ENCODE measurements at regions not wholly inside any gene's neighbourhood (a gene's known extent, or its start where the extent isn't known, plus 50 kb on each side); places are given as distances from the start of the nearest gene placed in this dataset.

DNA sequence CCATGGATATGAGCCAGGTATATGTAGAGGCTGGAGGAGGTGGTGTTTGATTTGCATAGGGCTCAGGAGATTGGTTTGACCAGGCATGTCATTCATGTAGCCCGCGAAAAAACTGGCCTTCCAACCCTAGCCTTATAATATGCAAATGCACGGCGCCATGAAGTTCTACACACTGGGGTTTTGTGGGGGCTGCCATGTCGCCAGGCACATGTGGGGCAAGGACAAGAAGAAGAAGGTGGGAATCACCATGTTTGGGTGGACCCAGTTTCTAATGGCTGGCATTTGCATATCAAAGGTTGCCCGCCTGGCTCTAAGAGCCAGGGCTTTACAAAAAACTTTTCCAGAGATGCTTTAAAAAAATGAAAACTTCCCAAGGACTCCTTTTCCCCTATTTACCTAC is 1251.0 kb downstream of the PCDH18 start:
- H4K20me1 ChIP-seq (ENCODE audit: insufficient read depth, low read length), result no peaks in the 10 kb centered on the region
- H3K9me3 ChIP-seq (ENCODE audit: low read length), result no peaks in the 10 kb centered on the region
- H3K4me1 ChIP-seq (ENCODE audit: insufficient read depth, low read length, severe bottlenecking), result no peaks in the 10 kb centered on the region
- no peak overlapping the region for H3K4me3 ChIP-seq (ENCODE audit: low read depth, low read length, poor library complexity, severe bottlenecking)
- no peaks in the 10 kb centered on the region for H3K9me2 ChIP-seq (ENCODE audit: low read depth, low read length)
- no peaks in the 10 kb centered on the region for H3F3A ChIP-seq (ENCODE audit: insufficient read depth, low read length)
- no peaks in the 10 kb centered on the region for H3K79me2 ChIP-seq (ENCODE audit: insufficient read depth, low read length)
- H3K27ac ChIP-seq (ENCODE audit: low read depth, low read length, poor library complexity, severe bottlenecking), result no peak overlapping the region
- no peaks in the 10 kb centered on the region for H3K36me3 ChIP-seq (ENCODE audit: insufficient read depth, low read length)
- TF ChIP-seq, protein P1, sequence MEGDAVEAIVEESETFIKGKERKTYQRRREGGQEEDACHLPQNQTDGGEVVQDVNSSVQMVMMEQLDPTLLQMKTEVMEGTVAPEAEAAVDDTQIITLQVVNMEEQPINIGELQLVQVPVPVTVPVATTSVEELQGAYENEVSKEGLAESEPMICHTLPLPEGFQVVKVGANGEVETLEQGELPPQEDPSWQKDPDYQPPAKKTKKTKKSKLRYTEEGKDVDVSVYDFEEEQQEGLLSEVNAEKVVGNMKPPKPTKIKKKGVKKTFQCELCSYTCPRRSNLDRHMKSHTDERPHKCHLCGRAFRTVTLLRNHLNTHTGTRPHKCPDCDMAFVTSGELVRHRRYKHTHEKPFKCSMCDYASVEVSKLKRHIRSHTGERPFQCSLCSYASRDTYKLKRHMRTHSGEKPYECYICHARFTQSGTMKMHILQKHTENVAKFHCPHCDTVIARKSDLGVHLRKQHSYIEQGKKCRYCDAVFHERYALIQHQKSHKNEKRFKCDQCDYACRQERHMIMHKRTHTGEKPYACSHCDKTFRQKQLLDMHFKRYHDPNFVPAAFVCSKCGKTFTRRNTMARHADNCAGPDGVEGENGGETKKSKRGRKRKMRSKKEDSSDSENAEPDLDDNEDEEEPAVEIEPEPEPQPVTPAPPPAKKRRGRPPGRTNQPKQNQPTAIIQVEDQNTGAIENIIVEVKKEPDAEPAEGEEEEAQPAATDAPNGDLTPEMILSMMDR (IDR thresholded peaks at IDR 0.05; ENCODE audit: low read length), result no peak
- TF ChIP-seq EZH2 (IDR thresholded peaks at IDR 0.05; ENCODE audit: borderline replicate concordance, low read length), result no peak
- H3K4me2 ChIP-seq (ENCODE audit: low read length), result no peak overlapping the region
- no peak overlapping the region for H3K9ac ChIP-seq (ENCODE audit: low read length)
- H3K27me3 ChIP-seq (ENCODE audit: insufficient read depth, low read length), result no peaks in the 10 kb centered on the region
- no peak overlapping the region for H2AFZ ChIP-seq (ENCODE audit: low read length)

DNA sequence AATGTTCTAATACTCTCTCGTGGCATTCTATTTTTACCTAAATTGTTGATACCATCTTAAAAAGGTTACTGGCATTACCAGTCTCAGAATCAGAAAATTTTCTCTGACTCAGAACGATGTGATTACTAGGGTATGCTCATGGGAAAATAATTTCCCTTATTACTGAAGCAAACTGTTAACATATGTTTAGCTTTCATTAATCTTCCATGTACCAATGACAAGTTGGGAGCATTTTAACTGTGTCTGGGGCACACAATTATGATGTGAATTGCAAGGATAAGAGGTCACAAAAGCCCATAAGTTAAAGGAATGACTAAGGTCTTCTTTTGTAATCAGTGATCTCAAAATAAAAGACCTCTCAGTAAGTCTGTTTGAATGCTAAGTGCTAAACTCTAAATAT is 1254.6 kb downstream of the PCDH18 start:
- Histone ChIP-seq H3K27ac (ENCODE audit: low read depth, low read length, poor library complexity, severe bottlenecking) (no peak overlapping the region), H3K9me2 (ENCODE audit: low read depth, low read length) (no peaks in the 10 kb centered on the region), H3K79me2 (ENCODE audit: insufficient read depth, low read length) (no peaks in the 10 kb centered on the region), H3K4me3 (ENCODE audit: low read depth, low read length, poor library complexity, severe bottlenecking) (no peak overlapping the region), H3K9ac (ENCODE audit: low read length) (no peak overlapping the region), H3K4me2 (ENCODE audit: low read length) (no peak overlapping the region), H3K36me3 (ENCODE audit: insufficient read depth, low read length) (no peaks in the 10 kb centered on the region), H3K4me1 (ENCODE audit: insufficient read depth, low read length, severe bottlenecking) (no peaks in the 10 kb centered on the region), H4K20me1 (ENCODE audit: insufficient read depth, low read length) (no peaks in the 10 kb centered on the region), H3K27me3 (ENCODE audit: insufficient read depth, low read length) (no peaks in the 10 kb centered on the region), H3K9me3 (ENCODE audit: low read length) (no peaks in the 10 kb centered on the region), H2AFZ (ENCODE audit: low read length) (no peak overlapping the region), H3F3A (ENCODE audit: insufficient read depth, low read length) (no peaks in the 10 kb centered on the region)
- TF ChIP-seq EZH2 (IDR thresholded peaks at IDR 0.05; ENCODE audit: borderline replicate concordance, low read length), result no peak
- TF ChIP-seq, protein P1 (IDR thresholded peaks at IDR 0.05; ENCODE audit: low read length), result no peak

DNA sequence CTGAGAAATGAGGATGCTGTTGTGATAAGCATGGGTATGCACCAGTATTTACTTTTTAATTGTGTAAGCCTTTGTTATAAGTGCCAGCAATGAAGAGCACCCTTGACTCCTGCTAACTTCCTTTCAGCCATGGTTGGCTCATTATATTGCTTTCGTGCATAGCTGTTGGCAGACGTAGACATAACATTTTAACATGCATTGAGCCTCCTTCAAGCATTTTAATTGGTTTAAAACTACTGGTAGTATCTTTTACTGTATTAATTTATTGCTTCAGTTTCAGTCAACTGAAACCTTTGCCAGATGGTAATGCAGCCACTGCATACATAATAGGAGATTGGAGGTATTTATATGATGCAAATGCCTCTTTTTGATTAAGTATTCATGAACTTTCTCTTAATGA is 1285.4 kb downstream of the PCDH18 start:
- H3K27me3 ChIP-seq (ENCODE audit: insufficient read depth, low read length), result no peaks in the 10 kb centered on the region
- H3K9me3 ChIP-seq (ENCODE audit: low read length), result no peaks in the 10 kb centered on the region
- no peak for TF ChIP-seq EZH2 (IDR thresholded peaks at IDR 0.05; ENCODE audit: borderline replicate concordance, low read length)
- TF ChIP-seq, protein P1 (IDR thresholded peaks at IDR 0.05; ENCODE audit: low read length), result no peak
- H3K4me3 ChIP-seq (ENCODE audit: low read depth, low read length, poor library complexity, severe bottlenecking), result no peak overlapping the region
- H2AFZ ChIP-seq (ENCODE audit: low read length), result no peak overlapping the region
- no peaks in the 10 kb centered on the region for H4K20me1 ChIP-seq (ENCODE audit: insufficient read depth, low read length)
- no peak overlapping the region for H3K9ac ChIP-seq (ENCODE audit: low read length)
- H3K9me2 ChIP-seq (ENCODE audit: low read depth, low read length), result no peaks in the 10 kb centered on the region
- no peaks in the 10 kb centered on the region for H3K36me3 ChIP-seq (ENCODE audit: insufficient read depth, low read length)
- H3K27ac ChIP-seq (ENCODE audit: low read depth, low read length, poor library complexity, severe bottlenecking), result no peak overlapping the region
- no peaks in the 10 kb centered on the region for H3K79me2 ChIP-seq (ENCODE audit: insufficient read depth, low read length)
- H3K4me1 ChIP-seq (ENCODE audit: insufficient read depth, low read length, severe bottlenecking), result no peaks in the 10 kb centered on the region
- H3F3A ChIP-seq (ENCODE audit: insufficient read depth, low read length), result no peaks in the 10 kb centered on the region
- no peak overlapping the region for H3K4me2 ChIP-seq (ENCODE audit: low read length)

Data from OCI-LY1 (cell line).